Large intestine (tissue), 3 donors: ENCODE measurements at regions not wholly inside any gene's neighbourhood (a gene's known extent, or its start where the extent isn't known, plus 50 kb on each side); places are given as distances from the start of the nearest gene placed in this dataset.

ENCODE experiments used
- DNase-seq, 2 donors: peaks; one replicate each; pipeline versions ENCODE4 v3.0.0 to v3.0.0-alpha.2; 2013
- H3K27ac ChIP-seq: one replicate; pipeline ENCODE4 v1.5.1; 2013; ENCODE audit warnings: low read length
- H3K27me3 ChIP-seq: 2 replicates; pipeline ENCODE4 v1.6.1; 2013; ENCODE audit warnings: low read length; ENCODE audit not compliant: control insufficient read depth, insufficient read depth
- H3K36me3 ChIP-seq: 2 replicates; pipeline ENCODE4 v1.6.1; 2013; ENCODE audit warnings: low read length; ENCODE audit not compliant: control insufficient read depth, insufficient read depth
- H3K4me1 ChIP-seq: one replicate; pipeline ENCODE4 v1.6.1; 2013; ENCODE audit warnings: low read length; ENCODE audit not compliant: control insufficient read depth, insufficient read depth
- H3K4me3 ChIP-seq: one replicate; pipeline ENCODE4 v1.5.1; 2013; ENCODE audit warnings: low read length
- H3K9me3 ChIP-seq: one replicate; pipeline ENCODE4 v1.6.1; 2013; ENCODE audit warnings: mild to moderate bottlenecking, low read depth, low read length, moderate library complexity; ENCODE audit not compliant: control insufficient read depth
- WGBS: methylation state at CpG from one replicate; pipeline ENCODE4 v1.1.5; 2013; ENCODE audit warnings: low lambda C conversion rate; ENCODE audit not compliant: insufficient coverage; 5-methylcytosine and 5-hydroxymethylcytosine counted together

DNA sequence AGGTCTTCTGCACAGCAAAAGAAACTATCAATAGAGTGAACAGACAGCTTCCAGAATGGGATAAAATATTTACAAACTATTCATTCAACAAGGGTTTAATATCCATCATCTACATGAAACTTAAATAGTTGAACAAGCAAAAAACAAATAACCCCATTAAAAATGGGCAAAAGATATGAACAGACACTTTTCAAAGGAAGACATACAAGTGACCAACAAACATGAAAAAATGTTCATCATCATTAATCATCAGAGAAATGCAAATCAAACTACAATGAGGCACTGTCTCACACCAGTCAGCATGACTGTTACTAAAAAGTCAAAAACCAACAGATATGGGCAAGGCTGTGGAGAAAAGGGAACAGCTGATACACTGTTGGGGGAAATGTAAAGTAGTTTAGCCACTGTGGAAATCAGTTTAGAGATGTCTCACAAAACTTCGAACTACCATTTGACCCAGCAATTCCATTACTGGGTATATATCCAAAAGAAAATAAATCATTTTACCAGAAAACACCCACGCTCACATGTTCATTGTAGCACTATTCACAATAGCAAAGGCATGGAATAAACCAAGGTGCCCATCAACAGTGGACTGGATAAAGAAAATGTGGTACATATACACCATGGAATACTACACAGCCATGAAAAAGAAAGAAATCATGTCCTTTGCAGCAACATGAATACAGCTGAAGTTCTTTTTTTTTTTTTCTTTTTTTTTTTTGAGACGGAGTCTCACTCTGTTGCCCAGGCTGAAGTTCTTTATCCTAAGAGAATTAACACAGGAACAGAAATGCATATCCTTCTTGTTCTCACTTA lies 172.6 kb downstream of the KLF6 start:
- WGBS, result 100% methylated on average over 1 of the region's 3 CpGs
- Histone ChIP-seq H3K36me3 (no peaks in the 10 kb centered on the region), H3K27ac (no peak overlapping the region), H3K4me1 (no peaks in the 10 kb centered on the region), H3K27me3 (no peaks in the 10 kb centered on the region), H3K9me3 (peaks cover 5% of the 10 kb centered on the region), H3K4me3 (no peak overlapping the region)
- no peak for DNase-seq

DNA sequence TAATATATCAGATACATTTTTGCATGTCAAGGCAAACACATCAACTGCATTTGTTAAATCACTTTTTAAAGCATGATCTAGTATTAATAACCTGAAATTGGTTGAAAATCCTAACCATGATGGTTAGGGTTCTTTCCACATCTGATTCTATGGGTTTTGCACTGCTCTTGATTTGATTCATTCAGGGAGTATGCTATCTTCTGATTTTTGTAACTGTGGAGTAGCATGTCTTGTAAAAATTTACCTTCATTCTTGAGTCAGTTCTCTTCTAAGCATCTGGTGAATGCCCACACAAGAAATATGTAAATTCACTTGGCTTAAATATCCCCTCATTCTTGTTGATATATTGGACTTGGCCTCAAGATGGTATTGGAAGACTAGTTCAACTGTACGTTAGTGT lies 178.7 kb downstream of the KLF6 start:
- H3K4me1 ChIP-seq, result no peaks in the 10 kb centered on the region
- H3K27ac ChIP-seq, result no peak overlapping the region
- no peak overlapping the region for H3K4me3 ChIP-seq
- H3K27me3 ChIP-seq, result no peaks in the 10 kb centered on the region
- no peaks in the 10 kb centered on the region for H3K36me3 ChIP-seq
- WGBS, result no CpG with 5 or more reads among the region's 1 CpG
- DNase-seq, result no peak
- H3K9me3 ChIP-seq, result peaks cover 2% of the 10 kb centered on the region

DNA sequence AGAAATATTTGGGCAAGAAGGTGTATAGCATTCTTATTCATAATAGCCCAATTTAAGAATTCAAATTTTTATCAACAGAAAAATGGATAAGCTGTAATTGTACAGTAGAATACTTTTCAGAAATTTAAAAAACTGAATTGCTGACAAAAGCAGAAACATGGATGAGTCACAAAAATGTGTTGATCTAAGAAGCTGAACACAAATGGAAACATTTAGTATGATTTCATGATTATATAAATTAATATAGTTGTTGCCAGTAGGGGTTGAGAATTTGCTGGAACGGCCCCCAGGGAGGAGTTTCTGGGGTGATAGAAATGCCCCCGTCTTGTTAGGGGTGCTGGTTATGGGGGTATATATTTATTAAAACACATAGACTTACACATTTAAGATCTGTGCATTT lies 179.1 kb downstream of the KLF6 start:
- Histone ChIP-seq H3K4me1 (no peaks in the 10 kb centered on the region), H3K27ac (no peak overlapping the region)
- WGBS, result no CpG with 5 or more reads among the region's 2 CpGs

DNA sequence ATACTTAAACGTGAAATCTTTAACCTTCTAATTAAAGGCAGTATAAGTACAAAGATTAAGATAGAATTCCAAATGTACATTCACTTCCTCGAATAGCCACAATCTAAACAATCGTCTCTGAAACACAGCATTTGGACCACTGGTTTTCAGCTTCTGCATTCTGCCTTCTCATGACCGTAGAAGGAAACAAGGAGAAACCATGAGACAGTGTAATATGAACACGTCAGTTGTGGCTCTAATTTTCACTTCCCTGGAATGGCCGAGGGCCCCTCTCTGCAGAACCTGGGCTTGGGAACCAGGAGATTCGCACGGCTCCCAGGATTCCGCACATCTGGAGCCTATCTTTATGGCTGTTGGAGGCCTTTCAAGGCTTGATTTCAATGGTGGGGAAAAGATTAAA lies 189.3 kb downstream of the KLF6 start:
- H3K4me3 ChIP-seq, result no peak overlapping the region
- H3K27me3 ChIP-seq, result peaks cover 2% of the 10 kb centered on the region
- no peaks in the 10 kb centered on the region for H3K36me3 ChIP-seq
- 97% methylated on average over 5 of the region's 9 CpGs for WGBS
- no peak overlapping the region for H3K27ac ChIP-seq
- no peaks in the 10 kb centered on the region for H3K4me1 ChIP-seq
- no peaks in the 10 kb centered on the region for H3K9me3 ChIP-seq
- no peak for DNase-seq

More for the DNA sequence above, 179.1 kb downstream of the KLF6 start:
- Histone ChIP-seq H3K9me3 (peaks cover 2% of the 10 kb centered on the region), H3K27me3 (no peaks in the 10 kb centered on the region), H3K36me3 (no peaks in the 10 kb centered on the region), H3K4me3 (no peak overlapping the region)
- DNase-seq, result no peak

DNA sequence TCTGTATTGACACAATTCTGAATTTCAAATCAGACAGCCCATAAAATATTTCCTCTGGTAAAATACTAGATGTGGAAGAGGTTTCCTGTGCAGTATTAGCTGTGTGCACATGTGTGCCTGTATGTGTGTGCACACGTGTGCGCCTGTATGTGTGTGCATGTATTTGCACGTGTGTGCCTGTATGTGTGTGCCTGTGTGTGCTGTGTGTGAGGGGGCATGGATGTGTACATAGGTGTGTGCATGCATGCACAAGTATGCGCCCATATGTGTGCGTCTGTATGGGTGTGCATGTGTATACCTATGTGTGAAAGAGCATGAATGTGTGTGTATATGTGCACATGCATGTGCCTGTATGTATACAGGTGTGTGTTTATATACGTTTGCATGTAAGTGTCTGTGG lies 191.4 kb downstream of the KLF6 start:
- no peak overlapping the region for H3K27ac ChIP-seq
- no peaks in the 10 kb centered on the region for H3K36me3 ChIP-seq
- DNase-seq, result no peak
- H3K4me3 ChIP-seq, result no peak overlapping the region
- H3K4me1 ChIP-seq, result no peaks in the 10 kb centered on the region
- WGBS, result no CpG with 5 or more reads among the region's 6 CpGs
- H3K9me3 ChIP-seq, result no peaks in the 10 kb centered on the region
- H3K27me3 ChIP-seq, result peaks cover 2% of the 10 kb centered on the region

DNA sequence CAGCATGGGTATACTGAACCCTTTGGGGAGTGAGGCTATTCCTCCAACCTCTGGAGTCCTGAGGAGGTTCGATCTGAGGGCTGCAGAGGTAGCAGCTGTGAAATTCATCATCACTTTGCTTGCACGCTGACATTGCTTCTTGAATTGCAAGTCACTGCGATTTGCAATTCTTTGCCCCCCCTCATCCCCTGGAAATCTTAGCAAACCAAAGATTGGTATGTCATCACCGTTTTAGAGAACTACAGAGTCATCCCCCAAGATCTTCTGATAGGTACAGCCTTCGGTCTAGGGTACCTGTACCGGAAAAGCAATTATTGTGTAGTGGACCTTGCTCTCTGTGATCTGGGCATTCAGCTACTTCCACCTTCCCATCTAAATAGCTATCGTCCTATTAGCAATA lies 192.6 kb downstream of the KLF6 start:
- no CpG with 5 or more reads among the region's 7 CpGs for WGBS
- Histone ChIP-seq H3K36me3 (no peaks in the 10 kb centered on the region), H3K4me1 (no peaks in the 10 kb centered on the region), H3K27me3 (peaks cover 9% of the 10 kb centered on the region), H3K27ac (no peak overlapping the region), H3K9me3 (no peaks in the 10 kb centered on the region), H3K4me3 (no peak overlapping the region)
- no peak for DNase-seq

DNA sequence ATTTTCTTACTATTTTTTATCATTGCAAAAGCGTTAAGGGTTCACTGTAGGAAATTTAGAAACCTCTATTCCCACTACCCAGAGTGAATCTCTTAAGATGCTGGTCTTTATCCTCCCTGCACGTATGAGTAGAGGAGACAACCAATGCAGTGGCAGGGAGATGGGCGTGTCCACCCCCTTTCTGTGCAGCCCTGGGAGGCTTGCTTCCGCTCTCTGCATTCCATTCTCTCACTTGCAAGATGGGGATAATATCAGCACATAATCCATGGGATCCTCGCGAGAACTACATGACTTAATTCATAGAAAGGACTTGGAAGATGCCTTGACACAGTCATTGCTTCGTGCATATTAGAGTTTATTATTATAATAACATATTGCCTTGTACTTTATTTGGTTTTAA lies 196.2 kb downstream of the KLF6 start:
- H3K9me3 ChIP-seq, result no peaks in the 10 kb centered on the region
- no peak overlapping the region for H3K27ac ChIP-seq
- no peaks in the 10 kb centered on the region for H3K36me3 ChIP-seq
- no peak overlapping the region for H3K4me3 ChIP-seq
- no peaks in the 10 kb centered on the region for H3K4me1 ChIP-seq
- DNase-seq, result no peak
- WGBS, result 100% methylated on average over 1 of the region's 7 CpGs
- H3K27me3 ChIP-seq, result peaks cover 9% of the 10 kb centered on the region

DNA sequence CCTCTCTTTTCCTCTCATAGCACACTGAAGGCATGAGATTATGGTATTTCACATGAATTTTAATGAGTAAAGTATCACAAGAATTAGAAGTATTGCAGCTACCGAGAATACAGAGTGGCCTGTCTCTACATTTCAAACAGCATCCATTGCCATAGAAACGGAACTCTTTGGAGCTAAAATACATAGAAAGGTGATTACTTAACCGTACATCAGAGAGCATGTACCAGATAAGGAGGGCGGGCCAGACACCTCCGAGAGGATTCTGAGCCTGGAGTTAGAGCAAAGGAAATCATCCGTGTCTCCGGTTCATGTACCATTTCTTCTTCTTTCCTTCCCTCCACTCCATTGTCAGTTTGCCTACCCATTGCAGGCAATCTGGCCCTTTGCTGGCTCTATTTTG lies 196.7 kb downstream of the KLF6 start:
- no peaks in the 10 kb centered on the region for H3K4me1 ChIP-seq
- H3K27me3 ChIP-seq, result peaks cover 9% of the 10 kb centered on the region
- DNase-seq, result no peak
- no peak overlapping the region for H3K4me3 ChIP-seq
- no CpG with 5 or more reads among the region's 7 CpGs for WGBS
- no peaks in the 10 kb centered on the region for H3K9me3 ChIP-seq
- no peak overlapping the region for H3K27ac ChIP-seq
- H3K36me3 ChIP-seq, result no peaks in the 10 kb centered on the region

DNA sequence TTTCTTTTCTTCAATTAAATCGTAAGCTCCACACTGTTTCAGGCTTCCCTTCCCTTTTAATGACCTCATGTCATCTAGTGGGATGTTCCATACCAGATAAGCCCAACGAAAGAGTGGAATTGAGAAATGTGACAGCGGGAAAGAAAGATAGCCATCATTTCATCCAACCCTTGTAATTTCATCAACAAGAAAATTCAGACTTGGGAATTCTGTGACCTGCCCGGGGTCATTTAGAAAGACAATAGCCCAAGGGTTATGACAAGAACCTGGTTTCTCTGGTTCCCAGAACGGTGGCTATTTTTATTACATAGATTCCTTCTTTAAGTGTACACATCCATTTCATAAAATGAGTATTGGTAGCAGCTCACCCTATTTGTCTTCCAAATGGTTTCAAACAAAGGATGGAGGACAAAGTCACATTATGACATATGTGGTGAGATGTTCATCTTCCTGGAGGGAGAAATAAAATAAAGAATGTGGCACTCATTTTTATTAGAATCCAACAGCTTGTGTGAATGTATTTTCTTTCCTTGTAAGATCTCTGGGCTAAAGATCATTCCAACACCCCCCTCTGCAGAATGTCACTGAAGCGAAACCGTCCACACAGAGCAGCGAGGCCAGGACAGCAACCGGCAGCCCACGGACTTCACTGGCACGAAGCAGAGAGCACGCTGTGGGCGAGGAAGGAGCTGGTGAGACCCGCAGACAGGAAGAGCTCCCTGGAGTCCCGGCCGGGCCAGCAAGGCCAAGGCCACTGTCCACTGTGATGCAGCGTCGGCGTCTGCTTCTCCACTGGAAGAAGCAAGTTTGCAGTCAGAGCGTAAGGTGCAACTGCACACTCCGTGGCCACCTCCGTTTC lies 199.9 kb downstream of the KLF6 start:
- no peaks in the 10 kb centered on the region for H3K36me3 ChIP-seq
- no peaks in the 10 kb centered on the region for H3K4me1 ChIP-seq
- H3K27ac ChIP-seq, result no peak overlapping the region
- H3K9me3 ChIP-seq, result no peaks in the 10 kb centered on the region
- H3K27me3 ChIP-seq, result peaks cover 7% of the 10 kb centered on the region
- no peak for DNase-seq
- no CpG with 5 or more reads among the region's 22 CpGs for WGBS
- no peak overlapping the region for H3K4me3 ChIP-seq

DNA sequence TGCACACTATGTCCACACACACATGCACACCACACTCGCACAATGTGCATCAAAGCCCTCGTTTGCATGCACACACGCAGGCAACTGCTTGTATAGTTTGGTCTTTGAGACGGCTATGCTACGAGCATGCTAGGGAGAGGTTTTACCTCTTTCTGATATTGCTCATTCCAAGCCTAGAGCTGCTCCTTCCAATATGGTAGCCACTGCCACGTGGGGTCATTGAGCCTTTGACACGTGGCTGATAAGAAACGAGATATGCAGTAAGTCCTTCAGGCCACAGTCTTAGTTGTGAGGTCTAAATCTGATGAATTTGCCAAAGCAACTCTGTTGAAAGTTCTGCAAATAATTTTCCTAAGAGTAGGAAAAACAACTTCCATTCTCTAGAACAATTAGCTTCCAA lies 204.4 kb downstream of the KLF6 start:
- Histone ChIP-seq H3K4me3 (no peak overlapping the region), H3K27ac (no peak overlapping the region), H3K27me3 (no peaks in the 10 kb centered on the region), H3K4me1 (no peaks in the 10 kb centered on the region), H3K9me3 (no peaks in the 10 kb centered on the region), H3K36me3 (no peaks in the 10 kb centered on the region)
- 80% methylated on average over 1 of the region's 8 CpGs for WGBS
- no peak for DNase-seq
